Fibroblast of lung (primary cell): ENCODE measurements at regions not wholly inside any gene's neighbourhood (a gene's known extent, or its start where the extent isn't known, plus 50 kb on each side); places are given as distances from the start of the nearest gene placed in this dataset.

Source experiments
- DNase-seq, 2 donors: peaks; one replicate each; pipeline versions ENCODE4 v3.0.0 to v3.0.0-alpha.2; 2010; ENCODE audit warnings: low read depth in 2 of 2
- H2AFZ ChIP-seq: 2 replicates; pipeline ENCODE4 v1.5.1; 2012; ENCODE audit warnings: low read length, control low read depth, inconsistent platforms
- H3K27ac ChIP-seq: 2 replicates; pipeline ENCODE4 v1.5.1; 2011; ENCODE audit warnings: low read length, control low read depth; ENCODE audit not compliant: insufficient read depth
- H3K27me3 ChIP-seq: 2 replicates; pipeline ENCODE4 v1.5.1; 2011; ENCODE audit warnings: mild to moderate bottlenecking, low read length; ENCODE audit not compliant: control insufficient read depth, insufficient read depth
- H3K36me3 ChIP-seq: 2 replicates; pipeline ENCODE4 v1.5.1; 2011; ENCODE audit warnings: low read length; ENCODE audit not compliant: control insufficient read depth, insufficient read depth
- H3K4me1 ChIP-seq: 2 replicates; pipeline ENCODE4 v1.5.1; 2011; ENCODE audit warnings: low read length; ENCODE audit not compliant: control insufficient read depth, insufficient read depth; ENCODE audit errors: extremely low read depth
- H3K4me2 ChIP-seq: 2 replicates; pipeline ENCODE4 v1.5.1; 2011; ENCODE audit warnings: low read length, control low read depth; ENCODE audit not compliant: insufficient read depth; ENCODE audit errors: extremely low read depth
- H3K4me3 ChIP-seq, 4 experiments: fragments of 200-600 bp in 1 of 4; sonication (generic) in 1 of 4; replicated peaks in 1 of 4; 2 replicates each; pipeline ENCODE4 v1.5.1; 2011 to 2016; ENCODE audit warnings: low read length in 4 of 4, low read depth in 3 of 4, mild to moderate bottlenecking in 3 of 4, control low read depth in 2 of 4, inconsistent platforms in 1 of 4, mixed read lengths in 1 of 4; ENCODE audit not compliant: insufficient read depth in 1 of 4; ENCODE audit errors: control extremely low read depth in 1 of 4
- H3K79me2 ChIP-seq: 2 replicates; pipeline ENCODE4 v1.5.1; 2012; ENCODE audit warnings: mild to moderate bottlenecking, low read length, inconsistent platforms; ENCODE audit not compliant: control insufficient read depth, insufficient read depth
- H3K9ac ChIP-seq: 2 replicates; pipeline ENCODE4 v1.5.1; 2011; ENCODE audit warnings: mild to moderate bottlenecking, low read length, control low read depth; ENCODE audit not compliant: insufficient read depth
- H3K9me3 ChIP-seq: 2 replicates; pipeline ENCODE4 v1.5.1; 2012; ENCODE audit warnings: low read depth, low read length; ENCODE audit not compliant: control insufficient read depth, insufficient read depth
- H4K20me1 ChIP-seq: 2 replicates; pipeline ENCODE4 v1.5.1; 2011; ENCODE audit warnings: low read length; ENCODE audit not compliant: control insufficient read depth, insufficient read depth; ENCODE audit errors: extremely low read depth
- CTCF ChIP-seq, 2 donors: IDR thresholded peaks in 1 of 2; conservative IDR thresholded peaks in 1 of 2; 1 replicate in 1 of 2; 2 replicates in 1 of 2; pipeline ENCODE4 v1.5.1; 2011 to 2012; ENCODE audit warnings: low read length in 2 of 2, control low read depth in 1 of 2, inconsistent platforms in 1 of 2, low read depth in 1 of 2, mild to moderate bottlenecking in 1 of 2
- EZH2 ChIP-seq: IDR thresholded peaks from 2 replicates; pipeline ENCODE4 v1.5.1; 2012; ENCODE audit warnings: low read length, control low read depth, mild to moderate bottlenecking; ENCODE audit errors: missing control alignments

DNA sequence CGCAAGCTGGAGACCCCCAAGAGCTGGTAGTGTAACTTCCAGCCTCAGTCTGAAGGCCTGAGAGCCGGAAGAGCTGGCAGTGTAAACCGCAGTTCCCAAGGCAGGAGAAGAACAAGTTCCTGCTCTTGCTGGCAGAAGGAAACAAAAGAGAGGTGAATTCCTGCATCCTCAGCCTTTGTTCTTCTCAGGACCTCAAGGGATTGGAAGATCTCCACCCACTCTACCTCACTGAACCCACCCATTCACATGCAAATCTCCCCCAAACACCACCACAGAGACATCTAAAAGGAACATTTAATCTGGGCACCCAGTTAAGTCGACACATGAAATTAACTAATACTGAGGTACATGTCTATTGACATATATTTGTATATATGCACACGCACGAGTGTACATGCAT is 1310.3 kb downstream of the TBC1D22A start:
- H3K9me3 ChIP-seq = no peaks in the 10 kb centered on the region
- no peak overlapping the region for H3K9ac ChIP-seq
- H2AFZ ChIP-seq = no peak overlapping the region
- no peaks in the 10 kb centered on the region for H4K20me1 ChIP-seq
- no peak for DNase-seq
- no peak overlapping the region for H3K4me2 ChIP-seq
- TF ChIP-seq EZH2 = no peak
- no peak for TF ChIP-seq CTCF (conservative IDR thresholded peaks at IDR 0.05 in 1 of 2, IDR thresholded peaks at IDR 0.05 in 1 of 2; ENCODE audit: low read depth in 1 of 2, low read length in 2 of 2)
- H3K4me1 ChIP-seq = no peaks in the 10 kb centered on the region
- H3K4me3 ChIP-seq = no peak overlapping the region
- no peaks in the 10 kb centered on the region for H3K79me2 ChIP-seq
- H3K27me3 ChIP-seq = no peaks in the 10 kb centered on the region
- H3K27ac ChIP-seq = no peak overlapping the region
- no peaks in the 10 kb centered on the region for H3K36me3 ChIP-seq

- H3K4me3 ChIP-seq = no peak overlapping the region
- no peaks in the 10 kb centered on the region for H3K27me3 ChIP-seq
- H3K4me1 ChIP-seq = no peaks in the 10 kb centered on the region
- H3K9ac ChIP-seq = no peak overlapping the region
- no peaks in the 10 kb centered on the region for H3K79me2 ChIP-seq
- no peaks in the 10 kb centered on the region for H3K36me3 ChIP-seq
- no peak for DNase-seq
- H3K4me2 ChIP-seq = no peak overlapping the region
- no peaks in the 10 kb centered on the region for H3K9me3 ChIP-seq
- TF ChIP-seq EZH2 (no peak), CTCF (conservative IDR thresholded peaks at IDR 0.05 in 1 of 2, IDR thresholded peaks at IDR 0.05 in 1 of 2; ENCODE audit: low read depth in 1 of 2, low read length in 2 of 2) (no peak)
- H2AFZ ChIP-seq = no peak overlapping the region
- H3K27ac ChIP-seq = no peak overlapping the region
- H4K20me1 ChIP-seq = no peaks in the 10 kb centered on the region
These were observed 1309.4 kb downstream of the TBC1D22A start for GRCh38 chr22:48071828-48072227.

GRCh38 chr22:48071305-48071704 is 1308.9 kb downstream of the TBC1D22A start:
- no peak overlapping the region for H3K4me2 ChIP-seq
- no peaks in the 10 kb centered on the region for H3K4me1 ChIP-seq
- no peaks in the 10 kb centered on the region for H4K20me1 ChIP-seq
- H3K4me3 ChIP-seq = no peak overlapping the region
- no peaks in the 10 kb centered on the region for H3K36me3 ChIP-seq
- H3K9ac ChIP-seq = no peak overlapping the region
- no peak overlapping the region for H3K27ac ChIP-seq
- H3K79me2 ChIP-seq = no peaks in the 10 kb centered on the region
- H3K27me3 ChIP-seq = no peaks in the 10 kb centered on the region
- no peak overlapping the region for H2AFZ ChIP-seq
- DNase-seq = no peak
- no peak for TF ChIP-seq EZH2
- TF ChIP-seq CTCF (conservative IDR thresholded peaks at IDR 0.05 in 1 of 2, IDR thresholded peaks at IDR 0.05 in 1 of 2; ENCODE audit: low read depth in 1 of 2, low read length in 2 of 2) = no peak
- no peaks in the 10 kb centered on the region for H3K9me3 ChIP-seq
